ENCODE measurements at regions not wholly inside any gene's neighbourhood (a gene's known extent, or its start where the extent isn't known, plus 50 kb on each side); places are given as distances from the start of the nearest gene placed in this dataset.
"Not testable (repeated sequence)": the region's sequence is repeated elsewhere in the genome, so short reads cannot be mapped to it uniquely, and the experiment has no call there.

DNA sequence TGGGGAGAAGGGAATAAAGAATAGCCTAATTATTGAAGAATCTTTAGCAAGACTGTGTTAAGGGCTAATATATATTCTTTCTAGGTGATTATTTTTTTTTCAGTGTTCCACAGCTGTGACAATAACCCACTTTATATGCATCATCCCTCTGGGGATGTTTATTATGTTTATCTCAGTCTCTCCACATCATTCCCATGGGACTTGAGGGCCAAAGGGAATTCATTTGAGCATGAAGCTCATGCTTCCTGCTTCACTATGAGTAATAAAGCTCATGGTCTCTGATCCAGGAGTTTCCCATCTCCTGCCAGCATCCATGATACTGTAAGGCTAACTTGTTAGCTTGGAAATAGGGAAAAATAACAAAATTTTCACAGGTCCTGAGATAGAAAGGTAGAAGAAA, 1888.4 kb downstream of the LRRC4C start:
- Histone ChIP-seq H3K9me3 (no peaks in the 10 kb centered on the region), H3K4me3 (ENCODE audit: low read depth, low read length) (no peak overlapping the region), H3K4me1 (no peaks in the 10 kb centered on the region), H3K27me3 (no peaks in the 10 kb centered on the region), H3K36me3 (no peaks in the 10 kb centered on the region)
- TF ChIP-seq, protein P1, sequence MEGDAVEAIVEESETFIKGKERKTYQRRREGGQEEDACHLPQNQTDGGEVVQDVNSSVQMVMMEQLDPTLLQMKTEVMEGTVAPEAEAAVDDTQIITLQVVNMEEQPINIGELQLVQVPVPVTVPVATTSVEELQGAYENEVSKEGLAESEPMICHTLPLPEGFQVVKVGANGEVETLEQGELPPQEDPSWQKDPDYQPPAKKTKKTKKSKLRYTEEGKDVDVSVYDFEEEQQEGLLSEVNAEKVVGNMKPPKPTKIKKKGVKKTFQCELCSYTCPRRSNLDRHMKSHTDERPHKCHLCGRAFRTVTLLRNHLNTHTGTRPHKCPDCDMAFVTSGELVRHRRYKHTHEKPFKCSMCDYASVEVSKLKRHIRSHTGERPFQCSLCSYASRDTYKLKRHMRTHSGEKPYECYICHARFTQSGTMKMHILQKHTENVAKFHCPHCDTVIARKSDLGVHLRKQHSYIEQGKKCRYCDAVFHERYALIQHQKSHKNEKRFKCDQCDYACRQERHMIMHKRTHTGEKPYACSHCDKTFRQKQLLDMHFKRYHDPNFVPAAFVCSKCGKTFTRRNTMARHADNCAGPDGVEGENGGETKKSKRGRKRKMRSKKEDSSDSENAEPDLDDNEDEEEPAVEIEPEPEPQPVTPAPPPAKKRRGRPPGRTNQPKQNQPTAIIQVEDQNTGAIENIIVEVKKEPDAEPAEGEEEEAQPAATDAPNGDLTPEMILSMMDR (IDR thresholded peaks at IDR 0.05; ENCODE audit: low read depth, low read length): no peak
- DNase-seq: no peak

DNA sequence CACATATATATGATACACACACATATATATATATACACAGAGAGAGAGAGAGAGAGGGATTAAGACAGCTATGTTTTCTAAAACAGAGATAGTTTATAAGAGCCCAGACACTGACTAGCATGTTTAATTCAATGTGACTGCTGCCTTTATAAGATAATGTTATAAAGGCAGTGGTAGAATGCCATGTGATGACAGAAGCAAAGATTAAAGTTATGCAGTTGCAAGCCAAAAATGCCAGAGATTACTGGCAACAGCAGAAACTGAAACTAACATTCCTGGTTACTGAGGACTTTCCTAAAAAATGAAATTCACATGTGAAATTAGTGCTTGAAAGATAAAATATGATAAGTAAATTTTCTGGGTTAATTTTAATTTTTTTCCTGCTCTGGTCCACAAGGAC, 1888.9 kb downstream of the LRRC4C start:
- Histone ChIP-seq H3K27me3 (no peaks in the 10 kb centered on the region), H3K9me3 (no peaks in the 10 kb centered on the region), H3K36me3 (no peaks in the 10 kb centered on the region), H3K4me1 (no peaks in the 10 kb centered on the region), H3K4me3 (ENCODE audit: low read depth, low read length) (no peak overlapping the region)
- no peak for DNase-seq
- TF ChIP-seq, protein P1 (IDR thresholded peaks at IDR 0.05; ENCODE audit: low read depth, low read length): no peak

DNA sequence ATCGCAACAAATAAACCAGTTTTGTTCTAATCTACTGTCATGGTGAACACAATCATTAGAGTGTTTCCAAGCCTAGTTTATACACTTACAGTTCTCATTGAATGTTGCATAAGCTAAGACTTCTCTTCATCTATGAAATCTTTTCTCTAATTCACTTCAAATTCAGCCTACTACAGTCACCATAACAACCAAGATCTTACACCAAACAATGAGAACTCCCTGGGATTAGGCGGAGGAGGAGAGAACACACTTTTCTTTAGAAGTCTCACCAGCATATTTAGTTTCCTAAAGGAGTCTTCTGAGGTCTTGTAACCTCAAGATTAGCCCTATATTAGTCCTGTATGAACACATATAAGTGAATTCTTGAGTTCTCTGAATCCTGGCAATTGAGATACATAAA, 1889.7 kb downstream of the LRRC4C start:
- Histone ChIP-seq H3K36me3 (no peaks in the 10 kb centered on the region), H3K27me3 (no peaks in the 10 kb centered on the region), H3K4me1 (no peaks in the 10 kb centered on the region), H3K4me3 (ENCODE audit: low read depth, low read length) (no peak overlapping the region), H3K9me3 (no peaks in the 10 kb centered on the region)
- TF ChIP-seq, protein P1 (IDR thresholded peaks at IDR 0.05; ENCODE audit: low read depth, low read length): no peak
- no peak for DNase-seq

DNA sequence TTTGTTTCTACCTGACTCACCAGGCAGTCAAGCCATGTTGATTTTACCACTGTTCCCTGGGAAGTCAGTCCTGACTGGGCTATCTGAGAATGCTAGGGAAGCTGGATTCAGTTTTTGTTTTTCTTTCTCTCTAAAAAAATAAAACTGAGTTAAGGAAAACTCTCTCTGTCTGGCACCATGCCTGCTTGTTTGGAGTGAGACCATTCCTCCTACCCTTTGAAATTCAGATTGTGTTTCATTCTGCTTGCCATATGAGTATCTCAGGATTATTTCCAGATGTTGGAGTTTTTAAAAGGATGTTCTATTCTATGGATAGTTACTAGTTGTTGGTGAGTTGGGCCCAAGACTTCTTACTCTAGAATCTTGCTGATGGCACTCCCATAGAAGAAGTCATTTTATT, 1917.0 kb downstream of the LRRC4C start:
- no peaks in the 10 kb centered on the region for H3K27me3 ChIP-seq
- H3K36me3 ChIP-seq: no peaks in the 10 kb centered on the region
- no peak for DNase-seq
- H3K9me3 ChIP-seq: no peaks in the 10 kb centered on the region
- no peaks in the 10 kb centered on the region for H3K4me1 ChIP-seq
- H3K4me3 ChIP-seq (ENCODE audit: low read depth, low read length): no peak overlapping the region
- TF ChIP-seq, protein P1 (IDR thresholded peaks at IDR 0.05; ENCODE audit: low read depth, low read length): no peak

DNA sequence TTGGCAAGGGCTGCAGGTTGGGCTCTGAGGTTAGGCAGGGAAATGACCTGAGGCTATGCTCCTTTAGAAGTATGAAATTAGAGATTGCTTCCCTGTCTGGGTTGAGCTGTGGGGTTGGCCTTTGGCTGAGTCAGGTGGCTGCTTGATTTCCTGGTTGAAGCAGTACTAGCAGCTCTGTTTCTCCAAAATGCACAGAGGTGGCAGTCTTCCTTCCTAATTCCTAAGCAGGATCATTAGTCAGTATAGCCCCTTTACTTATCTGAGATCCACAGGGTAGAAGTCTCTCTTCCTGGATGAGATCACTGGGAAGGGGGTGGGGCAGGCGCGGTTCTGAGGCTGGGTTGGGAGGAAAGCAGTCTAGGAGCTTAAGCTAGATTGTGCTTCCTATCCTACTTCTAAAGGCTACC, 1917.5 kb downstream of the LRRC4C start:
- DNase-seq: no peak
- Histone ChIP-seq H3K36me3 (no peaks in the 10 kb centered on the region), H3K4me1 (no peaks in the 10 kb centered on the region), H3K4me3 (ENCODE audit: low read depth, low read length) (no peak overlapping the region), H3K27me3 (no peaks in the 10 kb centered on the region), H3K9me3 (no peaks in the 10 kb centered on the region)
- TF ChIP-seq, protein P1 (IDR thresholded peaks at IDR 0.05; ENCODE audit: low read depth, low read length): no peak

DNA sequence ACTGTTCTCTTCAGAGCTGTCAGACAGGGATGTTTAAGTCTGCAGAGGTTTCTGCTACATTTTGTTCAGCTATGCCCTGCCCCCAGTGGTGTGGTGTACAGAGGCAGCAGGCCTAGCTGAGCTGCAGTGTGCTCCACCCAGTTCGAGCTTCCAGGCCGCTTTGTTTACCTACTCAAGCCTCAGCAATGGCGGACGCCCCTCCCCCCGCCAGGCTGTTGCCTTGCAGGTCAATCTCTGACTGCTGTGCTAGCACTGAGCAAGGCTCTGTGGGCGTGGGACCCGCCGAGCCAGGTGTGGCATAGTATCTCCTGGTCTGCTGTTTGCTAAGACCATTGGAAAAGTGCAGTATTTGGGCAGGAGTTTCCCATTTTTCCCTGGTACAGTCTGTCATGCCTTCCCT, 1923.1 kb downstream of the LRRC4C start:
- DNase-seq; H3K9me3 ChIP-seq; H3K4me3 ChIP-seq (ENCODE audit: low read depth, low read length); H3K4me1 ChIP-seq; H3K36me3 ChIP-seq; H3K27me3 ChIP-seq: not testable (repeated sequence)
